Muscle of arm (tissue), 1 donor: ENCODE measurements at regions not wholly inside any gene's neighbourhood (a gene's known extent, or its start where the extent isn't known, plus 50 kb on each side); places are given as distances from the start of the nearest gene placed in this dataset.
"Not testable (repeated sequence)": the region's sequence is repeated elsewhere in the genome, so short reads cannot be mapped to it uniquely, and the experiment has no call there.

Experiments used
- DNase-seq: peaks from one replicate; pipeline ENCODE4 v3.0.0-alpha.2; 2013

GRCh38 chr1:146326863-146327262 is 98.0 kb upstream of the NOTCH2NLA start:
- not testable (repeated sequence) for DNase-seq

- DNase-seq = not testable (repeated sequence)
These were observed 95.6 kb upstream of the NOTCH2NLA start for GRCh38 chr1:146324463-146324862.

GRCh38 chr1:146323302-146323701 is 94.5 kb upstream of the NOTCH2NLA start:
- not testable (repeated sequence) for DNase-seq

GRCh38 chr1:146322893-146323292 is 94.1 kb upstream of the NOTCH2NLA start:
- DNase-seq = not testable (repeated sequence)

- DNase-seq = not testable (repeated sequence)
These were observed 89.9 kb upstream of the NOTCH2NLA start for GRCh38 chr1:146318715-146319114.

- not testable (repeated sequence) for DNase-seq
These were observed 89.0 kb upstream of the NOTCH2NLA start for GRCh38 chr1:146317785-146318184.

GRCh38 chr1:146314449-146315246 is 85.8 kb upstream of the NOTCH2NLA start:
- DNase-seq = not testable (repeated sequence)

GRCh38 chr1:146310579-146310978 is 81.8 kb upstream of the NOTCH2NLA start:
- DNase-seq = not testable (repeated sequence)

- not testable (repeated sequence) for DNase-seq
These were observed 80.6 kb upstream of the NOTCH2NLA start for GRCh38 chr1:146309427-146309826.

GRCh38 chr1:146308892-146309291 is 80.1 kb upstream of the NOTCH2NLA start:
- not testable (repeated sequence) for DNase-seq

GRCh38 chr1:146308152-146308551 is 79.3 kb upstream of the NOTCH2NLA start:
- DNase-seq = not testable (repeated sequence)

GRCh38 chr1:146307632-146308031 is 78.8 kb upstream of the NOTCH2NLA start:
- DNase-seq = not testable (repeated sequence)

- not testable (repeated sequence) for DNase-seq
These were observed 77.8 kb upstream of the NOTCH2NLA start for GRCh38 chr1:146306651-146307050.

- not testable (repeated sequence) for DNase-seq
These were observed 76.6 kb upstream of the NOTCH2NLA start for GRCh38 chr1:146305442-146305841.

- not testable (repeated sequence) for DNase-seq
These were observed 69.7 kb upstream of the NOTCH2NLA start for GRCh38 chr1:146298575-146298897.

GRCh38 chr1:146297781-146298574 is 69.2 kb upstream of the NOTCH2NLA start:
- DNase-seq = not testable (repeated sequence)

GRCh38 chr1:146292940-146293936 is 64.4 kb upstream of the NOTCH2NLA start:
- DNase-seq = not testable (repeated sequence)

GRCh38 chr1:146292424-146292823 is 63.6 kb upstream of the NOTCH2NLA start:
- DNase-seq = not testable (repeated sequence)

GRCh38 chr1:146287881-146288280 is 59.1 kb upstream of the NOTCH2NLA start:
- DNase-seq = not testable (repeated sequence)

- not testable (repeated sequence) for DNase-seq
These were observed 55.9 kb upstream of the NOTCH2NLA start for GRCh38 chr1:146284760-146285159.

GRCh38 chr1:146283527-146283880 is 54.7 kb upstream of the NOTCH2NLA start:
- DNase-seq = not testable (repeated sequence)
